ENCODE measurements at regions not wholly inside any gene's neighbourhood (a gene's known extent, or its start where the extent isn't known, plus 50 kb on each side); places are given as distances from the start of the nearest gene placed in this dataset.

DNA sequence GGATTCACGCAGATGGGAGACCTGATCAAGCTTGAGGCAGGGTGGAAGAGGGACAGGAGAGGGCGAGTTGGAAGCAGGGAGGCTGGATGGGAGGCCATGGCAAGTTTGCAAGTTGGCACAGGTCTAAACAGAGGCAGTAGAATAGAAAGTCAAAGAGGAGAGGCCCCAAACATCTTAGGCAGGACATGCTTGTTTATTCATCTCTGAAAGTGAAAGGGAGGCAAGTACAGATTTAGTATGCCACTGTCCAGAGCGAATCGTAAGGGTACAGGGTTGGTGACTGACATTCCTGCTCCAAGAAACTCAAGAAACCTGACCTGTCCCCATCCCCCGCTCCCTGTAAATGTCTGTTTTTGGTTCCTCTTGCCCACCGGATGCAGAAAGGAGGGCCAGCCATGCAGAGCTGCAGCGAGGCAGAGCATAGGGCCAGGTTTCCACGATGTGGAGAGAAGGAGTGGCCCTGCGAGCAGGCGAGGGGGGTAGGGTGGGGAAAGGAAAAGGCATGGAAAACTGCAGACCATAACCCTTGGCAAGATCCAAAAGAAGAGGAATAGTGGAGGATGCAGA is 96.2 kb upstream of the BOD1 start:
- Histone ChIP-seq H3K4me3 (ENCODE audit: low read length) (peak overlapping the region; percentile 45), H3K36me3 (ENCODE audit: control insufficient read depth, low read length) (no peaks in the 10 kb centered on the region), H3F3A (ENCODE audit: control insufficient read depth, insufficient read depth) (0 out of 2 replicates have a peak, but pooled peaks cover 2% of the 10 kb centered on the region), H3K9me2 (replicated peaks; ENCODE audit: control insufficient read depth, low read length) (no peaks in the 10 kb centered on the region), H3K4me2 (ENCODE audit: low read length) (peak overlapping the region; percentile 63), H3K79me2 (ENCODE audit: control insufficient read depth, low read length) (no peaks in the 10 kb centered on the region), H3K9me3 (ENCODE audit: control insufficient read depth, insufficient read depth, low read length) (no peaks in the 10 kb centered on the region), H4K20me1 (ENCODE audit: control insufficient read depth, insufficient read depth, low read depth, low read length) (no peaks in the 10 kb centered on the region), H3K27me3 (ENCODE audit: control insufficient read depth, low read length) (no peaks in the 10 kb centered on the region), H3K27ac (ENCODE audit: low read depth, low read length) (peak overlapping the region; percentile 7; the same call in 1 of the 2 replicates), H3K4me1 (ENCODE audit: control insufficient read depth, low read length) (peaks cover 62% of the 10 kb centered on the region)
- no peak for TF ChIP-seq EZH2phosphoT487 (IDR thresholded peaks at IDR 0.05; ENCODE audit: borderline replicate concordance, low read length)
- TF ChIP-seq, protein P1, sequence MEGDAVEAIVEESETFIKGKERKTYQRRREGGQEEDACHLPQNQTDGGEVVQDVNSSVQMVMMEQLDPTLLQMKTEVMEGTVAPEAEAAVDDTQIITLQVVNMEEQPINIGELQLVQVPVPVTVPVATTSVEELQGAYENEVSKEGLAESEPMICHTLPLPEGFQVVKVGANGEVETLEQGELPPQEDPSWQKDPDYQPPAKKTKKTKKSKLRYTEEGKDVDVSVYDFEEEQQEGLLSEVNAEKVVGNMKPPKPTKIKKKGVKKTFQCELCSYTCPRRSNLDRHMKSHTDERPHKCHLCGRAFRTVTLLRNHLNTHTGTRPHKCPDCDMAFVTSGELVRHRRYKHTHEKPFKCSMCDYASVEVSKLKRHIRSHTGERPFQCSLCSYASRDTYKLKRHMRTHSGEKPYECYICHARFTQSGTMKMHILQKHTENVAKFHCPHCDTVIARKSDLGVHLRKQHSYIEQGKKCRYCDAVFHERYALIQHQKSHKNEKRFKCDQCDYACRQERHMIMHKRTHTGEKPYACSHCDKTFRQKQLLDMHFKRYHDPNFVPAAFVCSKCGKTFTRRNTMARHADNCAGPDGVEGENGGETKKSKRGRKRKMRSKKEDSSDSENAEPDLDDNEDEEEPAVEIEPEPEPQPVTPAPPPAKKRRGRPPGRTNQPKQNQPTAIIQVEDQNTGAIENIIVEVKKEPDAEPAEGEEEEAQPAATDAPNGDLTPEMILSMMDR (IDR thresholded peaks at IDR 0.05; ENCODE audit: low read depth, low read length, poor library complexity, severe bottlenecking): no peak

DNA sequence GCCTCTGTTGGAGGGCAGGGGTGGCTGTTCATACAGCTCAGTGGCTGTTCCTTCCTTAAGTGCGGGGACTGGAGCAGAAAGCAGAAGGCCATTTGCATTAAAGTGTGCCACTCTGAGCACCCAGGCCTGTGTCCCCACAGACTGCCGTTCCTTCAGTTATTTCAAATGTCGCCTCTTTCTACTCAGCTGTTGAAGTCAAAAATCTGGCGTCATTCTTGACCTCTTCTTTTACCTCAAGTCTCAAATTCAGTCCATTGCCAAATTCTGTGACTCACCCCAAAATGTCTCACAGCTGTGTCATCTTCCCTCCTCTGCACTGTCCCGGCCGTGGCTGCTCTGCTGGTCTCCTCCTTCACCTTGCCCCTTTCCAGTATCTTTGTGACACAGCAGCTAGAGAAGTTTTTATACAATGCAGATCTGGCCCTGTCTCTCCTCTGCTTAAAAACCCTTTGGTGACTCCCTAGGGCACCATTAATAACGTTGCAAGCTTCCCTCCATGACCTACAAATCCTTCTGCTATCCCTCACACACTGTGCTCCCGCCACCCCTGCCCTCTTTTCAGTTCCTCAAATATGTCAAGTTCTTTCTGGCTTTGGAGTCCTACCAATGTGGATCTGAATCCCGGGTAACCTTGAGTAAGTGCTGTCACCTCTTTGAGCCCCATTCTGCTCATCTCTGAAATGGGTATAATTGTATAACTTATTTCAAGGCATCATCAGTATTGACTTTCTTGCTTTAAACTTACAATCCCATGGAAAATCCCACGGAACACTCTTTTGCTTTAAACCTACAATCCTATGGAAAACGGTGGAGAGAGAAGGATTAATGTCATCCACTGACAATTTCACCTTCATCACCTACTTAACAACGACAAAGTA is 98.3 kb upstream of the BOD1 start:
- Histone ChIP-seq H3K27ac (ENCODE audit: low read depth, low read length) (no peak overlapping the region), H3K4me1 (ENCODE audit: control insufficient read depth, low read length) (peaks cover 55% of the 10 kb centered on the region), H3K9me3 (ENCODE audit: control insufficient read depth, insufficient read depth, low read length) (no peaks in the 10 kb centered on the region), H4K20me1 (ENCODE audit: control insufficient read depth, insufficient read depth, low read depth, low read length) (no peaks in the 10 kb centered on the region), H3K79me2 (ENCODE audit: control insufficient read depth, low read length) (no peaks in the 10 kb centered on the region), H3K4me3 (ENCODE audit: low read length) (0 out of 2 replicates have a peak overlapping the region, but pooled peaks have one; percentile 18), H3K9me2 (replicated peaks; ENCODE audit: control insufficient read depth, low read length) (no peaks in the 10 kb centered on the region), H3K27me3 (ENCODE audit: control insufficient read depth, low read length) (no peaks in the 10 kb centered on the region), H3K36me3 (ENCODE audit: control insufficient read depth, low read length) (no peaks in the 10 kb centered on the region), H3F3A (ENCODE audit: control insufficient read depth, insufficient read depth) (0 out of 2 replicates have a peak, but pooled peaks cover 2% of the 10 kb centered on the region), H3K4me2 (ENCODE audit: low read length) (peak overlapping the region; percentile 63)
- TF ChIP-seq, protein P1 (IDR thresholded peaks at IDR 0.05; ENCODE audit: low read depth, low read length, poor library complexity, severe bottlenecking): no peak
- TF ChIP-seq EZH2phosphoT487 (IDR thresholded peaks at IDR 0.05; ENCODE audit: borderline replicate concordance, low read length): no peak

DNA sequence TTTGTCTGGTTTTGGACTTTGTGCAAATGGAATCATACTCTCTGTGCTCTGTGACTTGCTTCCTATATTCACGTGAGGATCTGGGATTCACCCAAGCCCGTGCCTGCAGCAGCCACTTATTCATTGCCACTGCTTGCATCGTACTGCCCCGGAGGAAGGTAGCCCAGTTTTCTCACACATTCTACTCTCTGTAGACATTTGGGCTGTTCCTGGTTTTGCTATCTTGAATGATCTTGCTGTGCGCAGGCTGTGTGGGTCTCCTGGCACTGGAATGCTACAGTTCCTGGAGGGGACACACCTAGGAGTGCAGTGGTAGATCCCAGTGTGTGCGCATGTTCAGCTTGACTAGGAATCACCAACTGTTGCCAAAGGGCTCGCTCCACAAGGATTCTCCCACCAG is 99.2 kb upstream of the BOD1 start:
- Histone ChIP-seq H4K20me1 (ENCODE audit: control insufficient read depth, insufficient read depth, low read depth, low read length) (no peaks in the 10 kb centered on the region), H3K4me2 (ENCODE audit: low read length) (no peak overlapping the region), H3K79me2 (ENCODE audit: control insufficient read depth, low read length) (no peaks in the 10 kb centered on the region), H3K9me3 (ENCODE audit: control insufficient read depth, insufficient read depth, low read length) (no peaks in the 10 kb centered on the region), H3K27ac (ENCODE audit: low read depth, low read length) (no peak overlapping the region), H3F3A (ENCODE audit: control insufficient read depth, insufficient read depth) (0 out of 2 replicates have a peak, but pooled peaks cover 2% of the 10 kb centered on the region), H3K36me3 (ENCODE audit: control insufficient read depth, low read length) (no peaks in the 10 kb centered on the region), H3K4me1 (ENCODE audit: control insufficient read depth, low read length) (peaks cover 60% of the 10 kb centered on the region), H3K27me3 (ENCODE audit: control insufficient read depth, low read length) (no peaks in the 10 kb centered on the region), H3K4me3 (ENCODE audit: low read length) (no peak overlapping the region), H3K9me2 (replicated peaks; ENCODE audit: control insufficient read depth, low read length) (no peaks in the 10 kb centered on the region)
- TF ChIP-seq, protein P1 (IDR thresholded peaks at IDR 0.05; ENCODE audit: low read depth, low read length, poor library complexity, severe bottlenecking): no peak
- no peak for TF ChIP-seq EZH2phosphoT487 (IDR thresholded peaks at IDR 0.05; ENCODE audit: borderline replicate concordance, low read length)
